ENCODE measurements at regions not wholly inside any gene's neighbourhood (a gene's known extent, or its start where the extent isn't known, plus 50 kb on each side); places are given as distances from the start of the nearest gene placed in this dataset.

DNA sequence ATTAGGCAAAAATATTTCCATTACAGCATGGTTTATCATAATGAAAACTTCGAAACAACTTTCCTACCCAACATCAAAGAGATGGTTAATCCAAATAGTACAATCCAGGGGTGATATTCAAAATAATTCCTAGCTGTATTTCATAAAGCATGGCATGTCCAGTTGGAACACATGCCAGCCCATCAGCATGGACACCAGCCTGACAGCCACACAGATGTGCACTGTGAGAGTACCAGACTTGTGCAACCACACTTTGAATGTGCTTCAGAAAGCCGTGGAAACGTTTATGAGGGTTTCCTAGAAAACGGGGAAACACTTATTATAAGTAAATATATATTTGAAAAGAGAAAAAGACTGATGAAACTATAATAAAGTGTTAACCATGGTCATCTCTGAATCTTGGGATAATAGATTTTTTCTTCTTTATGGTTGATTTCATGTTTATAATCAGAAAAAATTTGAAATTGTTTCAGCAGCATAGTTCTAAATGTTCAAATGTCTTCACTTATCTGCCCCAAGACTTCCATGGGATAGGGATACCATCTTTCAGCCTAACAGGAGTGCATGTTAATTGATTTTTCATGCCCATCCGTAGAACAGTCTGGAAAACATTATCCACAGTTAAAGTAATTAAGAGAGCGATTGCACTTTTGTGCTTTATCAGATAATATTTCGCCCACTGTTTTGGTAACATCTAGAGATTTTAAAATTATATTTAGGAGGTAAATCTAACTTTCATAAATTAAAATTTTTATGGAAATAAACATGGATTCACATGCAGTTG, 242.6 kb upstream of the IRS2 start:
- Histone ChIP-seq H3K9me3 (ENCODE audit: control insufficient read depth, insufficient read depth, low read length) (no peaks in the 10 kb centered on the region), H3K36me3 (ENCODE audit: control insufficient read depth, insufficient read depth, low read length) (no peaks in the 10 kb centered on the region), H3K27me3 (ENCODE audit: control insufficient read depth, insufficient read depth, low read length) (no peaks in the 10 kb centered on the region), H3K27ac (ENCODE audit: low read length) (no peak overlapping the region), H3K4me1 (ENCODE audit: control insufficient read depth, insufficient read depth, low read length) (no peaks in the 10 kb centered on the region), H3K4me3 (ENCODE audit: low read length) (no peak overlapping the region)
- no CpG with 5 or more reads among the region's 7 CpGs for WGBS (ENCODE audit: insufficient coverage, insufficient read length)
- no peak for DNase-seq (ENCODE audit: low read depth, low spot score)

DNA sequence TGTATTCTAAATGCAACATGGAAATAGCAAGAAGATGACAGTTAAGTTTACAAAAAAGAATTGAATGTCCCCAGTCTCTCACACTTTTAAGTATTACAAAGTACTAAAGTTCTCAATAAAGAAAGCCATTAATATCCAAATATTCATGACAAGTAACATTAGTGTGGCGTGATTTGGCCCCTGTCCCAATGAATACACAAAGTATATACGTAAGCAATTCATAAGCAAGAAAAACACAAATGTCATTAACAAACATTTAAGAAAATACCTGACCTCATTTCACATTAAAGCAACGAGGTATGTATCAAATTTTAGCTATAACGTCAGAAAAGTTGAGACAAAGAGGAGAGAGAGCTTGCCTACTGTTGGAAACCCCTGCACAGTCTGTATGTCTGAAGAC, 241.9 kb upstream of the IRS2 start:
- DNase-seq (ENCODE audit: low read depth, low spot score), result no peak
- Histone ChIP-seq H3K36me3 (ENCODE audit: control insufficient read depth, insufficient read depth, low read length) (no peaks in the 10 kb centered on the region), H3K4me1 (ENCODE audit: control insufficient read depth, insufficient read depth, low read length) (no peaks in the 10 kb centered on the region), H3K27ac (ENCODE audit: low read length) (no peak overlapping the region), H3K27me3 (ENCODE audit: control insufficient read depth, insufficient read depth, low read length) (no peaks in the 10 kb centered on the region), H3K9me3 (ENCODE audit: control insufficient read depth, insufficient read depth, low read length) (no peaks in the 10 kb centered on the region), H3K4me3 (ENCODE audit: low read length) (no peak overlapping the region)
- WGBS (ENCODE audit: insufficient coverage, insufficient read length), result no CpG with 5 or more reads among the region's 4 CpGs

DNA sequence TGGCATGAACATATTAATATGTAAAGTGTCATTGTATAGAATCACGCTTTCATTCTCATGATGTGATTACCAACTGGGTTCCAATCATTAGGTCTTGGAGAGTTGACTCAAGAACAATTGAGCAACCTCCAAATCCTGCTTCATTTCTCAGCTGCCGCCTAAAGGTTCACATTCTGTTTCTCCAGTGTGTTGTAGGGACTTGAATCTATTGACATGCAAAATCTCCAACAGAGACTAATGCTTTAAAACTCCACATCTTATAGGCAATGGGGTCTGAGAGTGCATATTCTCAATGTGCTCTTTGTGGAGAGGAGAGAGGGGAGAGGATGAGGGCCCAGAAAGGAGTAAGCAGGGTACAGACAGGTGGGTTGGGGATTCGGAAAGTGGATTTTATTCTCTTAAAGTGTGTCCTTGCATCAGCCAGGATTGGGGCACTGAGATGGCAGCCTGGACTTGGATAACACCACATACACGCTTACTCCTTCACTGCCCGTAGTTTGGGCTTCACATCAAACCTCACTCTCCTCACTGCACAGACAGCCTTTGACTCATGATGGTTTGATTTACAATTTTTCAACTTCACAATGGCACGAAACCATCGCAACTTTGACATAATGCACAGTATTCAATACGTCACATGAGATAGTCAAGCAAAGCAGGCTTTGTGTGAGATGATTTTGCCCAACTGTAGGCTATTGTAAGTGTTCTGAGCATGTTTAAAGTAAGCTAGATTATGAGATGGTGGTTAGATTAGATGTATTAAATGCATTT, 241.3 kb upstream of the IRS2 start:
- H3K27ac ChIP-seq (ENCODE audit: low read length), result no peak overlapping the region
- no CpG with 5 or more reads among the region's 8 CpGs for WGBS (ENCODE audit: insufficient coverage, insufficient read length)
- no peaks in the 10 kb centered on the region for H3K36me3 ChIP-seq (ENCODE audit: control insufficient read depth, insufficient read depth, low read length)

DNA sequence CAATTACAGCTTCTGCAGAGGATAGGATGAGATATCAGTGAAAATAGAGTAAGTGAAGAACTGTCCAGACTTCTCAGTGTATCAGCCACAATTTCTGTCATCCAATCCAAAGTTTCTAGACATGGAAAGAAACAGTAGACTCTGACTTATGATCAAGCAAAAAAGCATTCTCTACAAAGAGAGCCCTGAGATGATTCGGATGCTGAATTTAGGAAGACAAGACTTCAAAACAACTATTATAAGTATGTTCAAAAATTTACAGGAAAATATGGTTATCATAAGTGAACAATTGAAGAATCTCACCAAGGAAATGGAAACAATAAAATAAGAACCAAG, 238.2 kb upstream of the IRS2 start:
- DNase-seq (ENCODE audit: low read depth, low spot score), result no peak
- H3K4me3 ChIP-seq (ENCODE audit: low read length), result no peak overlapping the region
- no peak overlapping the region for H3K27ac ChIP-seq (ENCODE audit: low read length)
- H3K36me3 ChIP-seq (ENCODE audit: control insufficient read depth, insufficient read depth, low read length), result no peaks in the 10 kb centered on the region
- WGBS (ENCODE audit: insufficient coverage, insufficient read length), result no CpG with 5 or more reads among the region's 1 CpG
- H3K4me1 ChIP-seq (ENCODE audit: control insufficient read depth, insufficient read depth, low read length), result no peaks in the 10 kb centered on the region
- no peaks in the 10 kb centered on the region for H3K27me3 ChIP-seq (ENCODE audit: control insufficient read depth, insufficient read depth, low read length)
- no peaks in the 10 kb centered on the region for H3K9me3 ChIP-seq (ENCODE audit: control insufficient read depth, insufficient read depth, low read length)

More for the DNA sequence above, 241.3 kb upstream of the IRS2 start:
- Histone ChIP-seq H3K4me3 (ENCODE audit: low read length) (no peak overlapping the region), H3K9me3 (ENCODE audit: control insufficient read depth, insufficient read depth, low read length) (no peaks in the 10 kb centered on the region), H3K4me1 (ENCODE audit: control insufficient read depth, insufficient read depth, low read length) (no peaks in the 10 kb centered on the region), H3K27me3 (ENCODE audit: control insufficient read depth, insufficient read depth, low read length) (no peaks in the 10 kb centered on the region)
- DNase-seq (ENCODE audit: low read depth, low spot score), result no peak

DNA sequence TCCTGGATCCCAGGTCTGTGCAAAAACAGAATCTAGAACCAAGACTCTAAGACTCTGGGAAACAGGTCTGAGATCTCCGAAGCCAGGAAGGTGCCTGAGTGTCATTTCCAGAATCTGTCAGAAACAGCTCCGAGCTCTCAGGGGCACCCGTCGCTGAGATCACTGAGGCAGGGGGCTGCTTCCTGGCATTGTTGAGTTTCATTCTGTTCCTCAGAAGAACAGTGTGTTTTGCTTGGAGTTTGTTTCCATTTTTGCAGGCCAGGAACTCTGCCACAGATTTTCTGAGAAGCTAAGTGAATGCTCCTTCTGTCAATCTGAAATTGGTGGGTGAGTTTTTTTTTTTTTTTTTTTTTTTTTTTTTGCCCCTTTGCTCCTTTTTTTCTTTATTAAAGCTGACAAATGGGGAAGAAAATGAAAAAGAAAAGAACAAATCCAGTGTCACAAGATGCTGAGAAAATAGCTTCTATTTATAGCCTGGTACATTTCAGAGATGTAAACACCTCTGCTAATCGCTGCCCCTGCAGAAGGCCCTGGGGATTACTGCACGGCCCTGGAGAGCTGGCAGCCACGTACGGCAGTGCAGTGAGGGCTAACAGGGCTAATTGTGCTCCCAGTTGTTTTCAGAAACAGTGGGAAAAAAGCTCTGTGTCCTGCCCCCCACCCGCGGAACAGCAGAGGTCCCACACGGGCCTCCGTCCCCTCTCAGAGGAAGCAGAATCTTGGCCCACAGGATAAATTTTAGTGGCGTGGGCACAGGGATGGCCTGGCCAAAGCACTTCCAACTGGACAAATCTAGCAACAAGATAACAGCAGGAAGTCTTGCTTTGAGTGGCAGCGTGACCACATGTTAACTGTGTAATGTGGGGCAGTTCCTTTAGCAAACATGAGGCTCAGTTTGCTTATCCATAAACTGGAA, 237.6 kb upstream of the IRS2 start:
- Histone ChIP-seq H3K4me3 (ENCODE audit: low read length) (no peak overlapping the region), H3K27ac (ENCODE audit: low read length) (no peak overlapping the region), H3K9me3 (ENCODE audit: control insufficient read depth, insufficient read depth, low read length) (no peaks in the 10 kb centered on the region), H3K4me1 (ENCODE audit: control insufficient read depth, insufficient read depth, low read length) (no peaks in the 10 kb centered on the region), H3K27me3 (ENCODE audit: control insufficient read depth, insufficient read depth, low read length) (no peaks in the 10 kb centered on the region), H3K36me3 (ENCODE audit: control insufficient read depth, insufficient read depth, low read length) (no peaks in the 10 kb centered on the region)
- DNase-seq (ENCODE audit: low read depth, low spot score), result no peak
- WGBS (ENCODE audit: insufficient coverage, insufficient read length), result no CpG with 5 or more reads among the region's 14 CpGs

DNA sequence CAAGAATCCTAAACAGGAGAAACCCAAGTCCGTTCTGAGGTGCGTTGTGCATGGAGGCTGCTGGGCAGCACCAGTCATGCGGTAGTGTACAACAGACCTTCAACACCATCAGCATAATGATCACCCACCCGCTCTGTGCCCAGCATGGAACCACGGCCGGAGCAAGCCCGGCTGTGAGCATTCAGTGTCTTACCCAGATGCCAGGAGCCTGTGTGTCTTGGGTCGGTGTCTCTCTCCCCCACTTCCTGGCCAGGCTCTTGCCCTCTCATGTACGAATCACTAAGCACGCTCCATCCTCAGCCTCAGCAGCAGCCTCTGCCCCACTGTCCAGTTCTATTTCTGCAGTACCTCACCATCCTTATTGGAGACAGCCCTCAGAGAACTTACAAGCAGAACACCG, 231.6 kb upstream of the IRS2 start:
- no peaks in the 10 kb centered on the region for H3K36me3 ChIP-seq (ENCODE audit: control insufficient read depth, insufficient read depth, low read length)
- H3K4me3 ChIP-seq (ENCODE audit: low read length), result no peak overlapping the region
- no CpG with 5 or more reads among the region's 11 CpGs for WGBS (ENCODE audit: insufficient coverage, insufficient read length)
- no peaks in the 10 kb centered on the region for H3K27me3 ChIP-seq (ENCODE audit: control insufficient read depth, insufficient read depth, low read length)
- no peak overlapping the region for H3K27ac ChIP-seq (ENCODE audit: low read length)
- no peaks in the 10 kb centered on the region for H3K4me1 ChIP-seq (ENCODE audit: control insufficient read depth, insufficient read depth, low read length)
- no peak for DNase-seq (ENCODE audit: low read depth, low spot score)
- no peaks in the 10 kb centered on the region for H3K9me3 ChIP-seq (ENCODE audit: control insufficient read depth, insufficient read depth, low read length)

DNA sequence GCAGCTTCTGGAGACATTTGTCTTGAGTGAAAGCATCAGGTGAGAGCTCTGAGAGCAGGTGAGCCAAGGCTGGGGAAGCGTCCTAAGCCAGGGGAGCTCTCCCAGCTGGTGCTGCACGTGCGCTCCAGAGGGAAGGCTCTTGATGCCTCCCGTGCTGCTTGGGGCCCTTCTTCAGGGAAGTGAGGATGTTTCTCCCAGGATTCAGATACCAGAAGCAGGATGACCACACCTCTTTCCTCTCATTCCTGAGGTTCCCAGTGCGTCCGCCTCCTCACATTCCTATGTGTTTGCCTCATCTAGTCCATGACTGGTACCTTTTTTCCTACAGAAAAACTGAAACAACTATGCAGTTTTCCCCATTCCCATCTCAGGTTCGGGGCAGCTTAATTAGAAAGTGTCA, 231.0 kb upstream of the IRS2 start:
- Histone ChIP-seq H3K9me3 (ENCODE audit: control insufficient read depth, insufficient read depth, low read length) (no peaks in the 10 kb centered on the region), H3K36me3 (ENCODE audit: control insufficient read depth, insufficient read depth, low read length) (no peaks in the 10 kb centered on the region), H3K4me3 (ENCODE audit: low read length) (no peak overlapping the region), H3K27ac (ENCODE audit: low read length) (no peak overlapping the region), H3K27me3 (ENCODE audit: control insufficient read depth, insufficient read depth, low read length) (no peaks in the 10 kb centered on the region), H3K4me1 (ENCODE audit: control insufficient read depth, insufficient read depth, low read length) (no peaks in the 10 kb centered on the region)
- DNase-seq (ENCODE audit: low read depth, low spot score), result no peak
- WGBS (ENCODE audit: insufficient coverage, insufficient read length), result no CpG with 5 or more reads among the region's 7 CpGs

DNA sequence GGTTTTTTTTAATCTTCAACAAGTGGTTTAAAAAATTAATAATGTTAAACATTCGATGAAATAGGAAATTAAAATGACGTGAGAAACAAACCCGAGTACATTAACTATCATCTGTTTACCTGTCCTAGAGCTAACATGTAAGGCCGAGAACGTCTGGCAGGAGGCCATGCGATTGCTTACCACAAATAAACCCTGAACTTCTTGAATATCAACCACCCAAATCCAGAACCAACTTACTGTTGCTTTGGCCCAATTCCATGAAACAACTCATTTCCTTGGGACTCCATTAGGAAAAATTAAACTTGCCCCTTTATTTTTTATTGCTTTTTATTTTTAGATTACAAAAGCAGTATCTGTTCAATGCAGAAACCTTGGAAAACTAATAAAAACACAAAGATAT, 228.9 kb upstream of the IRS2 start:
- H3K27me3 ChIP-seq (ENCODE audit: control insufficient read depth, insufficient read depth, low read length), result no peaks in the 10 kb centered on the region
- no peaks in the 10 kb centered on the region for H3K9me3 ChIP-seq (ENCODE audit: control insufficient read depth, insufficient read depth, low read length)
- DNase-seq (ENCODE audit: low read depth, low spot score), result no peak
- no peaks in the 10 kb centered on the region for H3K36me3 ChIP-seq (ENCODE audit: control insufficient read depth, insufficient read depth, low read length)
- 100% methylated on average over 2 of the region's 6 CpGs for WGBS (ENCODE audit: insufficient coverage, insufficient read length)
- no peak overlapping the region for H3K27ac ChIP-seq (ENCODE audit: low read length)
- H3K4me3 ChIP-seq (ENCODE audit: low read length), result no peak overlapping the region
- H3K4me1 ChIP-seq (ENCODE audit: control insufficient read depth, insufficient read depth, low read length), result no peaks in the 10 kb centered on the region

DNA sequence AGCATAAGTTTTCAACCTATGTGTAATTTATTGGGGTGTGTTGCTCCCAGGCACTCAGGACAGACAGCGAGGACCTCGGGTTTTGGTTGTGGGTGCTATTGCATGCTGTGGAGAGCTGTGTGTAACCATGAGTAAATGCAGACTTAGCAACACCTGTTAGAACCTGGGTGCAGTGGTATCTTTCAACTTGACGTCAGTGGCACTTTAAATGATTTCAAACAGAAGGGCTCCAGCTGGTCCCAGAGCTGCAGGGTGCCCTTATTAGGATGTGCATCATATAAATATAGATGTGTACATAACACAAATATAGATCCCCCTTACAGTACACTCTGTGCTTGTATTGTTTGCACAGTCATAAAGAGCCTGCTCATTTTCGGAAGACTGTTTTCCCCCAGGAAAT, 228.3 kb upstream of the IRS2 start:
- WGBS (ENCODE audit: insufficient coverage, insufficient read length), result no CpG with 5 or more reads among the region's 4 CpGs
- no peak for DNase-seq (ENCODE audit: low read depth, low spot score)
- H3K36me3 ChIP-seq (ENCODE audit: control insufficient read depth, insufficient read depth, low read length), result no peaks in the 10 kb centered on the region

DNA sequence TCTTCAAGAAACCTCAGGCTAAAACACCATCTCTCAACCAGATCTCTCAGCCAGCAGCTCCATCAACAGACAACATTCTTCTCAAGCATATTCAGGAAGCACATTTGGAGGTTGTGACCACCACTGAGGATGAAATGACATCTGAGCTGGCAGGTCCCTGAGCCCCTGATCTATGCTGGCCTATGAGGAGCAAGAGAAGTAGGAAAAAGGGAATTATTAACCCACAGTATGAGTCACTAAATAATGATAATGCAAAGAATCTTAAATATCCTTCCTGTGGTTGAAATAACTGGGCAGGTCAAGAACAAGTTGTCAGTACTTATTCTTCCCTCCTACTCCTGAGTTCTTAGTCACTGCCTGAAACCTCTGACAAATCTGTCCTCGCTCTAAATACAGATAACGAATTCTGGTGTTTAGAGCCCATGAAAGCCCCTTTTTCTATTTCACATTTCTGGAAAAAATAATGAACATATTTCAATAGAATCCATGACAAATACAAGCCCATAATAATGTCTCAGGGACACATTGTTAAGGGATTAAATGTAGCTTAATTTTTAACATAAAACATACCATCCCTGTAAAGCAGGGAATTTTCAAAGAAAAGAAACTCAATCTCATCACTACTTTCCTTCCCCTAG, 225.8 kb upstream of the IRS2 start:
- no peaks in the 10 kb centered on the region for H3K36me3 ChIP-seq (ENCODE audit: control insufficient read depth, insufficient read depth, low read length)
- no peak overlapping the region for H3K27ac ChIP-seq (ENCODE audit: low read length)
- no peaks in the 10 kb centered on the region for H3K4me1 ChIP-seq (ENCODE audit: control insufficient read depth, insufficient read depth, low read length)
- no peak for DNase-seq (ENCODE audit: low read depth, low spot score)
- WGBS (ENCODE audit: insufficient coverage, insufficient read length), result no CpG with 5 or more reads among the region's 2 CpGs
- H3K9me3 ChIP-seq (ENCODE audit: control insufficient read depth, insufficient read depth, low read length), result no peaks in the 10 kb centered on the region
- no peak overlapping the region for H3K4me3 ChIP-seq (ENCODE audit: low read length)
- no peaks in the 10 kb centered on the region for H3K27me3 ChIP-seq (ENCODE audit: control insufficient read depth, insufficient read depth, low read length)

More for the DNA sequence above, 228.3 kb upstream of the IRS2 start:
- Histone ChIP-seq H3K4me3 (ENCODE audit: low read length) (no peak overlapping the region), H3K9me3 (ENCODE audit: control insufficient read depth, insufficient read depth, low read length) (no peaks in the 10 kb centered on the region), H3K27ac (ENCODE audit: low read length) (no peak overlapping the region), H3K27me3 (ENCODE audit: control insufficient read depth, insufficient read depth, low read length) (no peaks in the 10 kb centered on the region), H3K4me1 (ENCODE audit: control insufficient read depth, insufficient read depth, low read length) (no peaks in the 10 kb centered on the region)
